Omental fat pad (tissue), 3 donors: ENCODE measurements at regions not wholly inside any gene's neighbourhood (a gene's known extent, or its start where the extent isn't known, plus 50 kb on each side); places are given as distances from the start of the nearest gene placed in this dataset.
"Not testable (repeated sequence)": the region's sequence is repeated elsewhere in the genome, so short reads cannot be mapped to it uniquely, and the experiment has no call there.

ENCODE experiments used
- ATAC-seq: fragments of 150-250 bp; one replicate; pipeline ENCODE4 v1.9.1; 2016; ENCODE audit warnings: mild to moderate bottlenecking, moderate library complexity; ENCODE audit not compliant: low FRiP score
- DNase-seq: peaks from one replicate; pipeline ENCODE4 v3.0.0-alpha.2; 2019; ENCODE audit warnings: low spot score
- CTCF ChIP-seq, 3 donors: fragments of 450-650 bp; IDR thresholded peaks; one replicate each; pipeline ENCODE4 v1.5.1; 2016 to 2017; ENCODE audit warnings: antibody characterized with exemption in 3 of 3, mild to moderate bottlenecking in 3 of 3, moderate library complexity in 2 of 3

- DNase-seq (no peak), ATAC-seq (no peak)
- TF ChIP-seq CTCF (IDR thresholded peaks at IDR 0.05), result no peak
These were observed 102.3 kb upstream of the GRIN3A start for GRCh38 chr9:101840694-101841188.

GRCh38 chr9:101838988-101839387, 100.5 kb upstream of the GRIN3A start:
- not testable (repeated sequence) for ATAC-seq, DNase-seq

GRCh38 chr9:101836021-101836420, 97.6 kb upstream of the GRIN3A start:
- ATAC-seq (no peak), DNase-seq (no peak)
- TF ChIP-seq CTCF (IDR thresholded peaks at IDR 0.05), result no peak

- DNase-seq (no peak), ATAC-seq (no peak)
- no peak for TF ChIP-seq CTCF (IDR thresholded peaks at IDR 0.05)
These were observed 94.0 kb upstream of the GRIN3A start for GRCh38 chr9:101832486-101832885.

GRCh38 chr9:101821450-101821849, 83.0 kb upstream of the GRIN3A start:
- not testable (repeated sequence) for DNase-seq, ATAC-seq

GRCh38 chr9:101820983-101821382, 82.5 kb upstream of the GRIN3A start:
- ATAC-seq, DNase-seq: not testable (repeated sequence)

- no peak for DNase-seq
- TF ChIP-seq CTCF (IDR thresholded peaks at IDR 0.05), result no peak
- ATAC-seq, result no peak
These were observed 75.6 kb upstream of the GRIN3A start for GRCh38 chr9:101814064-101814463.

GRCh38 chr9:101807879-101808278, 69.4 kb upstream of the GRIN3A start:
- DNase-seq, result not testable (repeated sequence)

GRCh38 chr9:101796044-101796443, 57.6 kb upstream of the GRIN3A start:
- no peak for TF ChIP-seq CTCF (IDR thresholded peaks at IDR 0.05)
- ATAC-seq (no peak), DNase-seq (no peak)

More at GRCh38 chr9:101807879-101808278, 69.4 kb upstream of the GRIN3A start:
- ATAC-seq, result not testable (repeated sequence)
